Fibroblast of skin of back (primary cell): ENCODE measurements at regions not wholly inside any gene's neighbourhood (a gene's known extent, or its start where the extent isn't known, plus 50 kb on each side); places are given as distances from the start of the nearest gene placed in this dataset.

ENCODE experiments used
- DNase-seq: peaks from one replicate; pipeline ENCODE4 v3.0.0-alpha.2; 2013

DNA sequence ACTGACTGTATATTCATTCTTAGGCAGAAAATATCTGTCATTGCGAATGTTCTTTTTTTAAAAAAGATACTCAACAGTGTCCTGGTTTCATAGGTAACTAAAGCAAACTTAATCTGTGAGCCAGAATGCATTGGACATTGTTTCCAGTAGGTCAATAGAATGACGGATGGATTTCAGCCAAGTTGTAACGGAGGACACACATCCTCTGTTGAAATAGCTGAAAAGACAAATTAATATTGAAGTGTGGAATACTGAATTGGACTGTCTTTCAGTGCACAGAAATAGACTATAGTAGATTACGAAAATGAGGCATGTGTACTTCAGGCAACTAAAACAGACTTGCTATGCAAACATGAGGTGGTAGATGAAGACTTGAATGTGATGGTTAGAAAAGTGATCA, 461.6 kb downstream of the WDR72 start:
- no peak for DNase-seq

DNA sequence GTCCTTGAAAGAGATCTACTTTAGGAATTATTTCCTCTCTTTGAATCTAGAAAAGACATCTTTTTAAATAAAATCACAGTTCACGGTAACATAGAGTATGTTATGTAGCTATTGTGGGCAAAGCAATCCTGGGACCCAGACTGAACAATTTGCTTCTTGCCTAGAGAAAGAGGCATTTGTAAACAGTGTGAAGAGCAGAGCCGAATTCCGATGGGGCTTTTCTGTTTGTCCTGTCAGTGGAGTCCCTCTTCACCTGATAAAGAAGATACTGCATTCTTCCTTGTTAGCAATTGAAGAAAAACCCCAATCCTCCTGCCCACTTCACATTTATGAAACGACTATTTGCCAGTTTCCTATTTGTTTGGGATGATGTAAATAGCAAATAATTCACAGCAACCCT, 462.9 kb downstream of the WDR72 start:
- no peak for DNase-seq

DNA sequence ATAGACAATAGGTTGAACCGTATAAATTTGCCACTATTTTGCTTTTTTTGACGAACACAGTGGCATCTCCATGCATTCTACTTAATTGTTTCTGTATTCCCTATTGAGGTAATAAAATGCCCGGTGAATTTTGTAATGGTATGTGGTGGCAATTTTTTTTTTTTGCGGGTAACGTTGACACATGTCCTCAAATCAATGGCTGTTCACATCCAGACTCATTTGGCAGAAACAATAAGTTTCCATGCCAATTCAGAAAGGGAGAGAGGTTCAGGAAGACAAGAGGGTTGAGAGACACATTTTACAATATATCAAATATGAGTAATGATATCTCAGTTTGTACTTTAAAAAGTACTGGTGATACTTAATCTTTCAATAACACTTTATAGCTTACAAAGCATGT, 463.9 kb downstream of the WDR72 start:
- DNase-seq = no peak

GRCh38 chr15:53288542-53288941, 470.9 kb downstream of the WDR72 start:
- no peak for DNase-seq

DNA sequence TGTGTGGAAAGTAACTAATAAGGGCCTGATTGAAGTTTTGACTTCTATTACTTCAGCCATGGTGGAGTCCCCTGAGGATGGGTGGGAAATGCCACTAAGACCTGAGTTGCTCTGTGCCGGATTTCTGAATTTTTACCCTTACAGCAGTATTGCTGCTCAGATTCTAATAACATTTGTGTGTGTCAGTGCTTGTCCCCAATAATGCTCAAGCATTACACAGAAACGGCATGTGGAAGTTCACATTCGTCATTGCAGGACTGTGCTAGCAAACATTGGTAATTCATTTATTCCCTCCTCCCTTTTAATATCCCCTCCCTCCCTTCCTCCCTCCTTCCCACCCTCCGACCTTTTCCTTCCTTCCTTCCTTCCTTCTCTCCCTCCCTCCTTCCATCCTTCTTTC, 484.5 kb upstream of the ONECUT1 start:
- no peak for DNase-seq

DNA sequence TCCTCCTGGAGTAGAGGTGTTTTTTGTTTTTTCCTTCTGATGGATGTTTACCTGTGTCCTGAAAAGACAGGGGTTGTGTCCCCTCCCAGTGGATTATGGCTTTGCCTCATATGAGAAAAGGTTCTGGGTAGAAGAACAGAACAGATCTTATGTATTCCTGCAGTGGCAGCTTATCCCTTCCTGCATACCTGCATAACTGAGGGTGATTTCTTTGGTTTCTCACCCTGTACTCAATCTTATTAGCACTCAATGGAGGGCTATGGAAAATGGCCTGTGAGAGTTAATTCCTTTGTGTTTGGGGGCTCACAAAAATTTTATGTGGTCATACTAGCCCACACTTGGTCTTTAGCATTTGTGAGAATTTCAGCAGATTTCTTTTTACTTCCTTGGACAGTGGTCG, 482.0 kb upstream of the ONECUT1 start:
- no peak for DNase-seq

GRCh38 chr15:53266176-53266575, 476.0 kb upstream of the ONECUT1 start:
- DNase-seq = no peak

- DNase-seq = no peak
These were observed 470.5 kb upstream of the ONECUT1 start for GRCh38 chr15:53260647-53261046.

GRCh38 chr15:53256457-53256856, 466.3 kb upstream of the ONECUT1 start:
- DNase-seq = no peak

DNA sequence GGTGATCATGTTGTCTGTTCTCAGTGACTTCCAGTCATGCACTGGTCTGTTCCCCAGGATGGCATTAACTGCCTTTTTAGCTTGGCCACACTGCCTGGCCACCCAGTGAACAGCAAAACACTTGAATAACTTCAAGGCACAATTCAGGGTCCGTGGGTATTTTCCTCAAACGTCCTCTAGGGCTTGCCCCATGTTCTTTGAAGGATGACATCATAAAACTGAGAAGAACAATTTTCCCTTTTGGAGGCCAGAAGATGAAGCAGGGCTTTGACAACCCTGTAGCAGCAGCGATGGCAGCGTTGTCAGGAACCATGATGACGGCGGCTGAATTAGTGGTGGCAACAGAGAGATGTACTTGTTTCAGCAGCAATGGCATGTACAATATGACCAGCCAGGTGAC, 465.9 kb upstream of the ONECUT1 start:
- no peak for DNase-seq

DNA sequence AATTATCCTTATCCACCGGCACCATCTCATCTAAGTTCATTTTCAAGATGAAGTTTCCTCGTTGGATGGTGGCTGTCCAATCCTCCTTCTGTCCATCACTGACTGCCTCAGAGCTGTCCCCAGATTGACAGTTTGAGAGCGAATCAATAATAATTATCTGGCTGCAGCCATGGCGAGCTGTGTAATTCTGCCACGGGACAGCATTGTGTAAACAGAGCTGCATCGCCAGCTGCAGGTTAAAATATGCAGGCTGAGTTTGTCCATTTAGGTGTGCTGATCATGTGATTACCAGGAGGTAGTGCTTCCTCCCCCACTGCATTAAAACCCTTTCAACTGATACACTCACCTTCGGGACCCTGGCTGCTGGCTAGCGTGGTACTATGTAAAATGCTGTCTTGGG, 461.9 kb upstream of the ONECUT1 start:
- no peak for DNase-seq

GRCh38 chr15:53251523-53251922, 461.4 kb upstream of the ONECUT1 start:
- no peak for DNase-seq

GRCh38 chr15:53247041-53247708, 457.0 kb upstream of the ONECUT1 start:
- no peak for DNase-seq

DNA sequence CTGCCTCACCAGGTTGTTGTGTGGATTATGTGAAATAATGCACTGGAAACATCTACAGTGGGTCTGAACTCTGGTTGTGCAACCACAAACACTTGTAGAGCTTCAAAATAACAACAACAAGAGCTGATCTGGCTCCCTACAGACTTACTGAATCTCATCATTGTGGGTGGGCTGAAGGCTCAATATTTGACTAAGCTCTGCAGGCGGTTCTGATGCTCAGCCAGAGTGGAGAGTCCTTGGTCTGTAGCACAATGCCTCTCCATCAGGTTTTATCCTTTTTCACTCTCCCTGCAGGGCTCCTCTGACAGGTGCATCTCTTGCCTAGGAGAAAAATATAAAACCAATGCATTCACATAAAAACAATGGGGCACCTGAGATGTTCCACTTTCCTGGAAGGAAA, 456.3 kb upstream of the ONECUT1 start:
- DNase-seq = no peak

DNA sequence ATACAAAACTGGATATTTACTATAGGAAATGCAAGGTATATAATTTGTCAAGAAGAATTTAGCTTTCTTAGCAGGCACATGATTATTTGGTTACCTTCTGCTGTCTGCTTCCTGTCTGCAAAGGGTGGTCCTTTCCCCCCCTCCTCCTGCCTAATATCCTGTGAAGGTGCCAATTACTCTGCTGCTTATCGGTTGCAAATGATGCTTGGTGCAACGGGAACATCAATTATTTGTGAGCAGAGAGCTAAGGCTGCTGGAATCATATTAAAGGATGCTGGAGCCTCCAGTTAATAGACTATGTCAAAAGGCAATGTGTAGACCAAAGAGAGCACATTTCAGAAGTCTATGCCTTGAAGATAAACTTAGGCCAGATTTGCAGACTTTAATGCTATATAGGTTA, 443.7 kb upstream of the ONECUT1 start:
- no peak for DNase-seq

GRCh38 chr15:53230473-53230872, 440.3 kb upstream of the ONECUT1 start:
- no peak for DNase-seq

DNA sequence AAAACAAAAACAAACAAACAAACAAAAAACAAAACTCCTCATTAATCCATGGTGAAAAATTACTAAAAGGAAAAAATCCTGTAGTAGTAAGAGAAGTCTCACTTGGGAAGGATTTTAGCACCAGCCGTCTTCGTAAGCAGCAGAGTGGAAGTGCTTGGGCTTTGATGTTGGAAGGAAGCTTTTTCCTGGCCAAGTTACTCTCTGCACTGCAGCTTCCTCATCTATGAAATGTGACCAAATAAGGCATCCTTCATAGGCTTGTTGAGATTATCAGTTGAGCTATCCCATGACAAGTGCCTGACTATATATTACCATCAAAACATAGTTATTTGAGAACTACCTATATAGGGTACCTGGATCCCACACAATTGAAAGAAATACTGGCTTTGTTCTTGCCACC, 436.4 kb upstream of the ONECUT1 start:
- DNase-seq = no peak

DNA sequence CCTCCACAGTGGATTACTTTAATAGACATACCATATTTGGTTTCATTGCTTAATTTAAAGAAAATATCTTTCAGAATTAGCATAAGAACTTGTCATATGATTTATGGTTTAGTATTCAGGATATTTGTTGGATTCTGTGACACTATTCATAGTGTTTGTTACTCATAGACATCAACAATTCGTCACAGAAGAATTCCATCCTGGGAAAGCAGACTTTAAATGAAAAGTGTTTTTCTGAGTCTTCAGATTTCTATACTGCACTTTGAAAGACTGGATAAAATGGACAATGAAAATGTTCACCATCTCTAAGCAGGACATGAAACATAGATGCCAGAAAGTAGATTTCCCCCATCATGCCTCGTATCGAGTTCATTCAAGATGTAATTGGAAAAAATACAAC, 435.6 kb upstream of the ONECUT1 start:
- DNase-seq = no peak

- DNase-seq = no peak
These were observed 434.2 kb upstream of the ONECUT1 start for GRCh38 chr15:53224371-53224770.

GRCh38 chr15:53223815-53224214, 433.7 kb upstream of the ONECUT1 start:
- no peak for DNase-seq

GRCh38 chr15:53218666-53219580, 428.8 kb upstream of the ONECUT1 start:
- DNase-seq = no peak

DNA sequence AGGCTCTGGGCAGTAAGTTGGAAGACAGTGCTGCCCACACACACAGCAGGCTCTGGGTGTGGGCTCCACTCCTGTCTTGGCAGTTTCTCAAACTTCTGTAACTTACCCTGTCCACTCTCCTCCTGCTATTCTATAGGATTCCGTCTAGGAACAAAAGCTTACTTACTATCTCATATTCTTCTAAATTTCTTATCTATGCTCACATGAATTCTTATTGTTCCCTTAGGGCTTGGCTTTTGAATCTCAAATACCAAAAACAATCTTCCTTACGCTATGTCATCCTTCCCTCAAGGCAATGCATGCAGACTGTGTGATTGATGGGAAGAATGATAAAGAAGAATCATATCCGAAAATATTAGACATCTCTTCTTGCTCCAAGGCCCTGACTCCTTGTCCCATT, 425.9 kb upstream of the ONECUT1 start:
- no peak for DNase-seq

DNA sequence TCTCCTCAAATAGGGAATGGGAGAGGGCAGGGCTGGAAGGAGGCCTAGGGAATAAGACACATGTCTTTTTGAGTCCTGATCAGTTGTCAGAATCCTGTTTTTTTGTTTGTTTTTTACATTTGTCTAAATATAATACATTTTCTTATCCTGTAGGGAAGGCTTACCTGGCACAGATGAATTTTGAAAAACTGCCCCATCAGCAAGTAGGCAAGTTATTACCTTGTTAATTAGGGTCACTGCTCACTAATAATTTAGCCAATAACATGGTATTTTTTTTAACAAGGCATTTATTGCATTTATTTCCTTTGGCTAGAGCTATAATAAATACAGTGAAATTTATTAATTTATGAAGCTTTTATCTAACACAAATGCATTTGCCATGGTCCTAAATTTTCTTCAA, 423.2 kb upstream of the ONECUT1 start:
- DNase-seq = no peak

DNA sequence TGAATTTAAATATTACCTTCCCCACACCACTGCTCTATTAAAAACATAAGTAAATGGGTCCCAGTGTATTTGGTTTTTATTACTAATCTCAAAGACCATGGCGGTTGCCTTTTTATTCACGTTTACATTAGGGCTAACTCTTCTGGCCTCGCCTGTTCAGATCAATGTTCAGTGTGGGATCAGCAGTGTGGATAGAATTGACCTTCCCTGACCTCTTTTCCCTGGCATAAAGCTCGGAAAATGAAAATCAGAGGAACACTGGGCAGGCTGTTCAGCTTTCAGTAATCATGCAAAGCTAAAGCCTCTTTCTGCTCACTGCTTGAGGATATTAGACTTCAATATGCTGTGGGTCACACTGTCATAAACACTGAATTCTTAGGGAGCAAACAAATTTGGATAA, 422.6 kb upstream of the ONECUT1 start:
- DNase-seq = no peak
